ENCODE measurements at regions not wholly inside any gene's neighbourhood (a gene's known extent, or its start where the extent isn't known, plus 50 kb on each side); places are given as distances from the start of the nearest gene placed in this dataset.
A peak's percentile ranks its signal among the peaks of the same experiment; 100 is the strongest.
"Not testable (repeated sequence)": the region's sequence is repeated elsewhere in the genome, so short reads cannot be mapped to it uniquely, and the experiment has no call there.

- not testable (repeated sequence) for DNase-seq
These were observed 162.6 kb upstream of the JADE1 start for GRCh38 chr4:128646893-128647292.

- DNase-seq: not testable (repeated sequence)
These were observed 164.5 kb upstream of the JADE1 start for GRCh38 chr4:128644693-128645654.

GRCh38 chr4:128644107-128644506 is 165.4 kb upstream of the JADE1 start:
- DNase-seq: peak; percentile 21

GRCh38 chr4:128641566-128641965 is 167.9 kb upstream of the JADE1 start:
- DNase-seq: not testable (repeated sequence)

GRCh38 chr4:128639541-128640270 is 169.8 kb upstream of the JADE1 start:
- peak; percentile 59 for DNase-seq

- DNase-seq: no peak
These were observed 172.6 kb upstream of the JADE1 start for GRCh38 chr4:128636906-128637305.

- no peak for DNase-seq
These were observed 173.4 kb upstream of the JADE1 start for GRCh38 chr4:128635955-128636560.

- DNase-seq: peak; percentile 17
These were observed 174.2 kb upstream of the JADE1 start for GRCh38 chr4:128635141-128635954.

GRCh38 chr4:128633067-128633466 is 176.4 kb upstream of the JADE1 start:
- DNase-seq: no peak

- no peak for DNase-seq
These were observed 178.6 kb upstream of the JADE1 start for GRCh38 chr4:128630871-128631270.

- DNase-seq: no peak
These were observed 185.8 kb upstream of the JADE1 start for GRCh38 chr4:128623508-128624215.

GRCh38 chr4:128620279-128620965 is 189.1 kb upstream of the JADE1 start:
- not testable (repeated sequence) for DNase-seq

GRCh38 chr4:128615197-128615596 is 194.3 kb upstream of the JADE1 start:
- no peak for DNase-seq

- no peak for DNase-seq
These were observed 201.5 kb upstream of the JADE1 start for GRCh38 chr4:128608006-128608405.

- DNase-seq: peak; percentile 68
These were observed 203.3 kb upstream of the JADE1 start for GRCh38 chr4:128606173-128606572.

- DNase-seq: no peak
These were observed 204.7 kb upstream of the JADE1 start for GRCh38 chr4:128604840-128605239.

- no peak for DNase-seq
These were observed 205.3 kb upstream of the JADE1 start for GRCh38 chr4:128604204-128604603.

- DNase-seq: no peak
These were observed 206.4 kb upstream of the JADE1 start for GRCh38 chr4:128603081-128603480.

GRCh38 chr4:128601991-128602695 is 207.4 kb upstream of the JADE1 start:
- DNase-seq: peak; percentile 52

All from fibroblast of skin of back (primary cell).